ENCODE measurements at regions not wholly inside any gene's neighbourhood (a gene's known extent, or its start where the extent isn't known, plus 50 kb on each side); places are given as distances from the start of the nearest gene placed in this dataset.

- no peak for DNase-seq (ENCODE audit: low spot score)
These were observed 50.9 kb upstream of the PRICKLE2 start for GRCh38 chr3:64276131-64276530.
